ENCODE measurements at regions not wholly inside any gene's neighbourhood (a gene's known extent, or its start where the extent isn't known, plus 50 kb on each side); places are given as distances from the start of the nearest gene placed in this dataset.

DNA sequence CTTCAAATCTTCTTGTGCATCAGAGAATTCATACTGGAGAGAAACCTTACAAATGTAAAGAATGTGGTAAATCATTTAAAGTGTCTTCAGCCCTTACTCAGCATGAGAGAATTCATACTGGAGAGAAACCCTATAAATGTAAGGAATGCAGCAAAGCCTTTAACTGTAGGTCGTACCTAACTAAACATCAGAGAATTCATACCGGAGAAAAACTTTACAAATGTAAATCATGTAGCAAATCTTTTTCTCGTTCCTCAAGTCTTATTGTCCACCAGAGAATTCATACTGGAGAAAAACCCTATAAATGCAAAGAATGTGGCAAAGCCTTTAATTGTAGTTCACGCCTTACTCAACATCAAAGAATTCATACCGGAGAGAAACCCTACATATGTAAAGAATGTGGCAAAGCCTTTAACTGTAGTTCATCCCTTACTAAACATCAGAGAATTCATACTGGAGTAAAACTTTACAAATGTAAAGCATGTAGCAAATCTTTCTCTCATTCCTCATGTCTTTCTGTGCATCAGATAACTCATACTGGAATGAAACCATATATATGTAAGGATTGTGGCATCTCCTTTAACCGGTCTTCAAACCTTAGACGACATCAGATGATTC, 118.5 kb upstream of the ZNF267 start:
- Histone ChIP-seq H3F3A (replicated peaks; ENCODE audit: low read depth) (no peaks in the 10 kb centered on the region), H3K9me2 (ENCODE audit: insufficient read depth) (no peaks in the 10 kb centered on the region), H4K20me1 (replicated peaks; ENCODE audit: insufficient read depth) (no peaks in the 10 kb centered on the region), H3K36me3 (ENCODE audit: insufficient read depth) (peaks cover 67% of the 10 kb centered on the region), H3K4me1 (ENCODE audit: insufficient read depth) (no peaks in the 10 kb centered on the region), H3K4me2 (no peak overlapping the region), H3K27me3 (ENCODE audit: insufficient read depth) (no peaks in the 10 kb centered on the region), H3K4me3 (no peak overlapping the region; the same call in 1 of the 2 replicates), H3K27ac (ENCODE audit: low read depth) (no peak overlapping the region), H3K79me2 (replicated peaks; ENCODE audit: insufficient read depth) (peaks cover 26% of the 10 kb centered on the region), H2AFZ (no peak overlapping the region)
- peaks cover 3% of the 10 kb centered on the region for H3K27me3 Mint-ChIP-seq (ENCODE audit: insufficient read depth, low read depth, poor library complexity)
- TF ChIP-seq, protein P1, sequence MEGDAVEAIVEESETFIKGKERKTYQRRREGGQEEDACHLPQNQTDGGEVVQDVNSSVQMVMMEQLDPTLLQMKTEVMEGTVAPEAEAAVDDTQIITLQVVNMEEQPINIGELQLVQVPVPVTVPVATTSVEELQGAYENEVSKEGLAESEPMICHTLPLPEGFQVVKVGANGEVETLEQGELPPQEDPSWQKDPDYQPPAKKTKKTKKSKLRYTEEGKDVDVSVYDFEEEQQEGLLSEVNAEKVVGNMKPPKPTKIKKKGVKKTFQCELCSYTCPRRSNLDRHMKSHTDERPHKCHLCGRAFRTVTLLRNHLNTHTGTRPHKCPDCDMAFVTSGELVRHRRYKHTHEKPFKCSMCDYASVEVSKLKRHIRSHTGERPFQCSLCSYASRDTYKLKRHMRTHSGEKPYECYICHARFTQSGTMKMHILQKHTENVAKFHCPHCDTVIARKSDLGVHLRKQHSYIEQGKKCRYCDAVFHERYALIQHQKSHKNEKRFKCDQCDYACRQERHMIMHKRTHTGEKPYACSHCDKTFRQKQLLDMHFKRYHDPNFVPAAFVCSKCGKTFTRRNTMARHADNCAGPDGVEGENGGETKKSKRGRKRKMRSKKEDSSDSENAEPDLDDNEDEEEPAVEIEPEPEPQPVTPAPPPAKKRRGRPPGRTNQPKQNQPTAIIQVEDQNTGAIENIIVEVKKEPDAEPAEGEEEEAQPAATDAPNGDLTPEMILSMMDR (conservative IDR thresholded peaks at IDR 0.05; ENCODE audit: low read depth in 2 of 2) = no peak
- TF ChIP-seq ZNF114 (CRISPR knock-in tag; IDR thresholded peaks at IDR 0.05) = no peak
- TF ChIP-seq, protein P2, sequence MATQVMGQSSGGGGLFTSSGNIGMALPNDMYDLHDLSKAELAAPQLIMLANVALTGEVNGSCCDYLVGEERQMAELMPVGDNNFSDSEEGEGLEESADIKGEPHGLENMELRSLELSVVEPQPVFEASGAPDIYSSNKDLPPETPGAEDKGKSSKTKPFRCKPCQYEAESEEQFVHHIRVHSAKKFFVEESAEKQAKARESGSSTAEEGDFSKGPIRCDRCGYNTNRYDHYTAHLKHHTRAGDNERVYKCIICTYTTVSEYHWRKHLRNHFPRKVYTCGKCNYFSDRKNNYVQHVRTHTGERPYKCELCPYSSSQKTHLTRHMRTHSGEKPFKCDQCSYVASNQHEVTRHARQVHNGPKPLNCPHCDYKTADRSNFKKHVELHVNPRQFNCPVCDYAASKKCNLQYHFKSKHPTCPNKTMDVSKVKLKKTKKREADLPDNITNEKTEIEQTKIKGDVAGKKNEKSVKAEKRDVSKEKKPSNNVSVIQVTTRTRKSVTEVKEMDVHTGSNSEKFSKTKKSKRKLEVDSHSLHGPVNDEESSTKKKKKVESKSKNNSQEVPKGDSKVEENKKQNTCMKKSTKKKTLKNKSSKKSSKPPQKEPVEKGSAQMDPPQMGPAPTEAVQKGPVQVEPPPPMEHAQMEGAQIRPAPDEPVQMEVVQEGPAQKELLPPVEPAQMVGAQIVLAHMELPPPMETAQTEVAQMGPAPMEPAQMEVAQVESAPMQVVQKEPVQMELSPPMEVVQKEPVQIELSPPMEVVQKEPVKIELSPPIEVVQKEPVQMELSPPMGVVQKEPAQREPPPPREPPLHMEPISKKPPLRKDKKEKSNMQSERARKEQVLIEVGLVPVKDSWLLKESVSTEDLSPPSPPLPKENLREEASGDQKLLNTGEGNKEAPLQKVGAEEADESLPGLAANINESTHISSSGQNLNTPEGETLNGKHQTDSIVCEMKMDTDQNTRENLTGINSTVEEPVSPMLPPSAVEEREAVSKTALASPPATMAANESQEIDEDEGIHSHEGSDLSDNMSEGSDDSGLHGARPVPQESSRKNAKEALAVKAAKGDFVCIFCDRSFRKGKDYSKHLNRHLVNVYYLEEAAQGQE (IDR thresholded peaks at IDR 0.05; ENCODE audit: unreplicated experiment) = no peak
- no peak for TF ChIP-seq ZNF331 (CRISPR knock-in tag; IDR thresholded peaks at IDR 0.05; ENCODE audit: low read depth)
- no peak for TF ChIP-seq POLR2AphosphoS5 (IDR thresholded peaks at IDR 0.05; ENCODE audit: low read depth)
- TF ChIP-seq, protein P3, sequence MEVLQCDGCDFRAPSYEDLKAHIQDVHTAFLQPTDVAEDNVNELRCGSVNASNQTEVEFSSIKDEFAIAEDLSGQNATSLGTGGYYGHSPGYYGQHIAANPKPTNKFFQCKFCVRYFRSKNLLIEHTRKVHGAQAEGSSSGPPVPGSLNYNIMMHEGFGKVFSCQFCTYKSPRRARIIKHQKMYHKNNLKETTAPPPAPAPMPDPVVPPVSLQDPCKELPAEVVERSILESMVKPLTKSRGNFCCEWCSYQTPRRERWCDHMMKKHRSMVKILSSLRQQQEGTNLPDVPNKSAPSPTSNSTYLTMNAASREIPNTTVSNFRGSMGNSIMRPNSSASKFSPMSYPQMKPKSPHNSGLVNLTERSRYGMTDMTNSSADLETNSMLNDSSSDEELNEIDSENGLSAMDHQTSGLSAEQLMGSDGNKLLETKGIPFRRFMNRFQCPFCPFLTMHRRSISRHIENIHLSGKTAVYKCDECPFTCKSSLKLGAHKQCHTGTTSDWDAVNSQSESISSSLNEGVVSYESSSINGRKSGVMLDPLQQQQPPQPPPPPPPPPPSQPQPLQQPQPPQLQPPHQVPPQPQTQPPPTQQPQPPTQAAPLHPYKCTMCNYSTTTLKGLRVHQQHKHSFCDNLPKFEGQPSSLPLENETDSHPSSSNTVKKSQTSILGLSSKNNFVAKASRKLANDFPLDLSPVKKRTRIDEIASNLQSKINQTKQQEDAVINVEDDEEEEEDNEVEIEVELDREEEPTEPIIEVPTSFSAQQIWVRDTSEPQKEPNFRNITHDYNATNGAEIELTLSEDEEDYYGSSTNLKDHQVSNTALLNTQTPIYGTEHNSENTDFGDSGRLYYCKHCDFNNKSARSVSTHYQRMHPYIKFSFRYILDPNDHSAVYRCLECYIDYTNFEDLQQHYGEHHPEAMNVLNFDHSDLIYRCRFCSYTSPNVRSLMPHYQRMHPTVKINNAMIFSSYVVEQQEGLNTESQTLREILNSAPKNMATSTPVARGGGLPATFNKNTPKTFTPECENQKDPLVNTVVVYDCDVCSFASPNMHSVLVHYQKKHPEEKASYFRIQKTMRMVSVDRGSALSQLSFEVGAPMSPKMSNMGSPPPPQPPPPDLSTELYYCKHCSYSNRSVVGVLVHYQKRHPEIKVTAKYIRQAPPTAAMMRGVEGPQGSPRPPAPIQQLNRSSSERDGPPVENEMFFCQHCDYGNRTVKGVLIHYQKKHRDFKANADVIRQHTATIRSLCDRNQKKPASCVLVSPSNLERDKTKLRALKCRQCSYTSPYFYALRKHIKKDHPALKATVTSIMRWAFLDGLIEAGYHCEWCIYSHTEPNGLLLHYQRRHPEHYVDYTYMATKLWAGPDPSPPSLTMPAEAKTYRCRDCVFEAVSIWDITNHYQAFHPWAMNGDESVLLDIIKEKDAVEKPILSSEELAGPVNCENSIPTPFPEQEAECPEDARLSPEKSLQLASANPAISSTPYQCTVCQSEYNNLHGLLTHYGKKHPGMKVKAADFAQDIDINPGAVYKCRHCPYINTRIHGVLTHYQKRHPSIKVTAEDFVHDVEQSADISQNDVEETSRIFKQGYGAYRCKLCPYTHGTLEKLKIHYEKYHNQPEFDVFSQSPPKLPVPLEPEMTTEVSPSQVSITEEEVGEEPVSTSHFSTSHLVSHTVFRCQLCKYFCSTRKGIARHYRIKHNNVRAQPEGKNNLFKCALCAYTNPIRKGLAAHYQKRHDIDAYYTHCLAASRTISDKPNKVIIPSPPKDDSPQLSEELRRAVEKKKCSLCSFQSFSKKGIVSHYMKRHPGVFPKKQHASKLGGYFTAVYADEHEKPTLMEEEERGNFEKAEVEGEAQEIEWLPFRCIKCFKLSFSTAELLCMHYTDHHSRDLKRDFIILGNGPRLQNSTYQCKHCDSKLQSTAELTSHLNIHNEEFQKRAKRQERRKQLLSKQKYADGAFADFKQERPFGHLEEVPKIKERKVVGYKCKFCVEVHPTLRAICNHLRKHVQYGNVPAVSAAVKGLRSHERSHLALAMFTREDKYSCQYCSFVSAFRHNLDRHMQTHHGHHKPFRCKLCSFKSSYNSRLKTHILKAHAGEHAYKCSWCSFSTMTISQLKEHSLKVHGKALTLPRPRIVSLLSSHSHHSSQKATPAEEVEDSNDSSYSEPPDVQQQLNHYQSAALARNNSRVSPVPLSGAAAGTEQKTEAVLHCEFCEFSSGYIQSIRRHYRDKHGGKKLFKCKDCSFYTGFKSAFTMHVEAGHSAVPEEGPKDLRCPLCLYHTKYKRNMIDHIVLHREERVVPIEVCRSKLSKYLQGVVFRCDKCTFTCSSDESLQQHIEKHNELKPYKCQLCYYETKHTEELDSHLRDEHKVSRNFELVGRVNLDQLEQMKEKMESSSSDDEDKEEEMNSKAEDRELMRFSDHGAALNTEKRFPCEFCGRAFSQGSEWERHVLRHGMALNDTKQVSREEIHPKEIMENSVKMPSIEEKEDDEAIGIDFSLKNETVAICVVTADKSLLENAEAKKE (CRISPR knock-in tag; IDR thresholded peaks at IDR 0.05) = no peak
- no peak for TF ChIP-seq EZH2phosphoT487 (IDR thresholded peaks at IDR 0.05; ENCODE audit: unreplicated experiment)
- no peak for TF ChIP-seq CREB1 (CRISPR knock-in tag; IDR thresholded peaks at IDR 0.05; ENCODE audit: low read depth)
- no peak for TF ChIP-seq STAT1 (IDR thresholded peaks at IDR 0.05; ENCODE audit: unreplicated experiment)
- TF ChIP-seq NANOG (IDR thresholded peaks at IDR 0.05; ENCODE audit: borderline replicate concordance) = no peak
- TF ChIP-seq, protein P4, sequence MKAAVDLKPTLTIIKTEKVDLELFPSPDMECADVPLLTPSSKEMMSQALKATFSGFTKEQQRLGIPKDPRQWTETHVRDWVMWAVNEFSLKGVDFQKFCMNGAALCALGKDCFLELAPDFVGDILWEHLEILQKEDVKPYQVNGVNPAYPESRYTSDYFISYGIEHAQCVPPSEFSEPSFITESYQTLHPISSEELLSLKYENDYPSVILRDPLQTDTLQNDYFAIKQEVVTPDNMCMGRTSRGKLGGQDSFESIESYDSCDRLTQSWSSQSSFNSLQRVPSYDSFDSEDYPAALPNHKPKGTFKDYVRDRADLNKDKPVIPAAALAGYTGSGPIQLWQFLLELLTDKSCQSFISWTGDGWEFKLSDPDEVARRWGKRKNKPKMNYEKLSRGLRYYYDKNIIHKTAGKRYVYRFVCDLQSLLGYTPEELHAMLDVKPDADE (IDR thresholded peaks at IDR 0.05) = no peak
- TF ChIP-seq EZH2 (IDR thresholded peaks at IDR 0.05; ENCODE audit: low read depth, unreplicated experiment) = no peak
- TF ChIP-seq JUNB (IDR thresholded peaks at IDR 0.05; ENCODE audit: unreplicated experiment) = no peak
- peaks cover 93% of the 10 kb centered on the region for H3K36me3 Mint-ChIP-seq (ENCODE audit: low read depth)
- ATAC-seq (no peak), DNase-seq (ENCODE audit: low spot score) (no peak)
- H3K9me3 Mint-ChIP-seq = peaks cover 93% of the 10 kb centered on the region
- no peak overlapping the region for H3K4me3 Mint-ChIP-seq
- H3K27ac Mint-ChIP-seq = no peak overlapping the region
- H3K4me1 Mint-ChIP-seq = no peaks in the 10 kb centered on the region
